Astrocyte (in vitro differentiated cells and primary cell): ENCODE measurements at regions not wholly inside any gene's neighbourhood (a gene's known extent, or its start where the extent isn't known, plus 50 kb on each side); places are given as distances from the start of the nearest gene placed in this dataset.
"Not testable (repeated sequence)": the region's sequence is repeated elsewhere in the genome, so short reads cannot be mapped to it uniquely, and the experiment has no call there.

Source experiments
- DNase-seq: peaks from one replicate; pipeline ENCODE4 v3.0.0-alpha.2; 2010; ENCODE audit warnings: low read depth
- FAIRE-seq: peaks from 2 replicates; lab custom pipeline; 2011; peaks lifted over from hg19 to GRCh38; lab: Jason Lieb, UNC
- H2AFZ ChIP-seq: 2 replicates; pipeline ENCODE4 v1.6.0; 2012; ENCODE audit warnings: low read depth, low read length, inconsistent platforms
- H3K27ac ChIP-seq: 2 replicates; pipeline ENCODE4 v1.5.1; 2011; ENCODE audit warnings: low read depth, low read length, inconsistent platforms
- H3K27me3 ChIP-seq: 2 replicates; pipeline ENCODE4 v1.6.0; 2011; ENCODE audit warnings: low read length, inconsistent platforms; ENCODE audit not compliant: insufficient read depth
- H3K36me3 ChIP-seq: 2 replicates; pipeline ENCODE4 v1.5.1; 2011; ENCODE audit warnings: low read length, inconsistent platforms; ENCODE audit not compliant: insufficient read depth
- H3K4me1 ChIP-seq: 2 replicates; pipeline ENCODE4 v1.5.1; 2011; ENCODE audit warnings: low read length, inconsistent platforms; ENCODE audit not compliant: insufficient read depth
- H3K4me2 ChIP-seq: 2 replicates; pipeline ENCODE4 v1.6.0; 2012; ENCODE audit warnings: low read length, inconsistent platforms
- H3K4me3 ChIP-seq: 2 replicates; pipeline ENCODE4 v1.5.1; 2011; ENCODE audit warnings: low read depth, mild to moderate bottlenecking, low read length, inconsistent platforms; ENCODE audit not compliant: insufficient read depth
- H3K79me2 ChIP-seq: 2 replicates; pipeline ENCODE4 v1.6.0; 2012; ENCODE audit warnings: mild to moderate bottlenecking, low read length, inconsistent platforms; ENCODE audit not compliant: insufficient read depth
- H3K9ac ChIP-seq: 2 replicates; pipeline ENCODE4 v1.6.0; 2012; ENCODE audit warnings: mild to moderate bottlenecking, low read length, inconsistent platforms
- H3K9me3 ChIP-seq: 2 replicates; pipeline ENCODE4 v1.5.1; 2012; ENCODE audit warnings: low read depth, mild to moderate bottlenecking, low read length, inconsistent platforms; ENCODE audit not compliant: insufficient read depth
- H4K20me1 ChIP-seq: 2 replicates; pipeline ENCODE4 v1.6.0; 2012; ENCODE audit warnings: low read length, inconsistent platforms; ENCODE audit not compliant: insufficient read depth
- H3K27ac Mint-ChIP-seq: one replicate; pipeline ENCODE4 v1.8.0; 2021; ENCODE audit warnings: mild to moderate bottlenecking, mixed read lengths; ENCODE audit not compliant: unreplicated experiment
- H3K27me3 Mint-ChIP-seq: one replicate; pipeline ENCODE4 v1.8.0; 2021; ENCODE audit warnings: low read depth, mixed read lengths; ENCODE audit not compliant: unreplicated experiment
- H3K36me3 Mint-ChIP-seq: one replicate; pipeline ENCODE4 v1.8.0; 2021; ENCODE audit warnings: low read depth, mixed read lengths; ENCODE audit not compliant: unreplicated experiment
- H3K4me1 Mint-ChIP-seq: one replicate; pipeline ENCODE4 v1.8.0; 2021; ENCODE audit warnings: low read depth, mixed read lengths; ENCODE audit not compliant: unreplicated experiment
- H3K4me3 Mint-ChIP-seq: one replicate; pipeline ENCODE4 v1.8.0; 2021; ENCODE audit warnings: mild to moderate bottlenecking, moderate library complexity, mixed read lengths; ENCODE audit not compliant: unreplicated experiment
- H3K9me3 Mint-ChIP-seq: one replicate; pipeline ENCODE4 v1.8.0; 2021; ENCODE audit warnings: mild to moderate bottlenecking, mixed read lengths; ENCODE audit not compliant: unreplicated experiment
- EZH2 ChIP-seq: IDR thresholded peaks from 2 replicates; pipeline ENCODE4 v1.6.1; 2012; ENCODE audit warnings: mild to moderate bottlenecking, low read length, inconsistent platforms; ENCODE audit not compliant: insufficient read depth
- TF ChIP-seq, protein P1 (sequence below): IDR thresholded peaks from 2 replicates; pipeline ENCODE4 v1.5.1; 2011; ENCODE audit warnings: low read depth, mild to moderate bottlenecking, inconsistent platforms, low read length, moderate library complexity; ENCODE audit not compliant: insufficient read depth

DNA sequence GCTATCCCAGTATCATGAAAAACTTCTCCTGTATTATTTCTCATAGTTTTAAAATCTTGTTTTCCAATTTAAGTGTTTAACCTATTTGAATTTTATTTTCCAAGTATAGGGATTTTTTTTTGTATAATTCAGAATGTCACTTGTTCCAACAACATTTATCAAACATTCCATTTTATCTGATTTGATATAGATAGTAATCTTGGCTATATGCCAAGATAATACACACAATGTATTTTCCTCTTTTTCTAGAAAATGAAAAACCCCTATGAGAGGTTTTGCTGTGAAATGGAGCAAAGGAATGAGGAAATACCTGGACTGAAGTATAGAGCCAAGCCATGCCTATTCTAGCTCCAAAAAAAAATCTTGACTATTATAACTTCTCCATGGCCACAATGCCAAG, 628.9 kb downstream of the HTR1B start:
- Histone ChIP-seq H3K4me1 (no peaks in the 10 kb centered on the region), H3K4me2 (no peak overlapping the region), H3K4me3 (no peak overlapping the region), H3K9ac (no peak overlapping the region), H3K27ac (no peak overlapping the region), H3K9me3 (no peaks in the 10 kb centered on the region), H3K36me3 (no peaks in the 10 kb centered on the region), H3K27me3 (no peaks in the 10 kb centered on the region), H3K79me2 (no peaks in the 10 kb centered on the region), H2AFZ (no peak overlapping the region), H4K20me1 (no peaks in the 10 kb centered on the region)
- no peak overlapping the region for H3K27ac Mint-ChIP-seq
- TF ChIP-seq, protein P1, sequence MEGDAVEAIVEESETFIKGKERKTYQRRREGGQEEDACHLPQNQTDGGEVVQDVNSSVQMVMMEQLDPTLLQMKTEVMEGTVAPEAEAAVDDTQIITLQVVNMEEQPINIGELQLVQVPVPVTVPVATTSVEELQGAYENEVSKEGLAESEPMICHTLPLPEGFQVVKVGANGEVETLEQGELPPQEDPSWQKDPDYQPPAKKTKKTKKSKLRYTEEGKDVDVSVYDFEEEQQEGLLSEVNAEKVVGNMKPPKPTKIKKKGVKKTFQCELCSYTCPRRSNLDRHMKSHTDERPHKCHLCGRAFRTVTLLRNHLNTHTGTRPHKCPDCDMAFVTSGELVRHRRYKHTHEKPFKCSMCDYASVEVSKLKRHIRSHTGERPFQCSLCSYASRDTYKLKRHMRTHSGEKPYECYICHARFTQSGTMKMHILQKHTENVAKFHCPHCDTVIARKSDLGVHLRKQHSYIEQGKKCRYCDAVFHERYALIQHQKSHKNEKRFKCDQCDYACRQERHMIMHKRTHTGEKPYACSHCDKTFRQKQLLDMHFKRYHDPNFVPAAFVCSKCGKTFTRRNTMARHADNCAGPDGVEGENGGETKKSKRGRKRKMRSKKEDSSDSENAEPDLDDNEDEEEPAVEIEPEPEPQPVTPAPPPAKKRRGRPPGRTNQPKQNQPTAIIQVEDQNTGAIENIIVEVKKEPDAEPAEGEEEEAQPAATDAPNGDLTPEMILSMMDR = no peak
- TF ChIP-seq EZH2 = no peak
- no peaks in the 10 kb centered on the region for H3K9me3 Mint-ChIP-seq
- H3K4me3 Mint-ChIP-seq = no peak overlapping the region
- no peaks in the 10 kb centered on the region for H3K4me1 Mint-ChIP-seq
- no peaks in the 10 kb centered on the region for H3K27me3 Mint-ChIP-seq
- FAIRE-seq (no peak), DNase-seq (no peak)
- no peaks in the 10 kb centered on the region for H3K36me3 Mint-ChIP-seq

DNA sequence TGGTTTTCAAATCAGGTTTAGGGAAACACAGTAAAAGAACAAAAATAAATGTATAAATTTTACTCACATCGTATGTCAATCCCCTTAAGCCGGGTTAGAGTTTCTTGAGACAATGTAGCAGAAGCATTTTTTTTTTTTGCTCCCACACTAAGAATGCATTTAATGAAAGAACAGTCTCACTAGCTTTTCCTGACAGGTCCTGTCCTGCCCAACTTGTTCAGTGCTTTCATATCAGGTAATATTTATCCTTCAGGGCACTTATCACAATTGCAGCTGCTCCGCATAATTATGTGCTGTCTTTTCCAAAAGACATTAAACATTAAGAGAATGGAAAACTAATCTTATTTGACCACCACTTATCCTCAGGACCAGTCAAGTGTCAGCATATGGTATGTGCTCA, 632.0 kb downstream of the HTR1B start:
- Histone ChIP-seq H4K20me1 (no peaks in the 10 kb centered on the region), H3K9me3 (no peaks in the 10 kb centered on the region), H3K4me2 (no peak overlapping the region), H3K27me3 (no peaks in the 10 kb centered on the region), H3K36me3 (no peaks in the 10 kb centered on the region), H3K79me2 (no peaks in the 10 kb centered on the region), H3K27ac (no peak overlapping the region), H3K9ac (no peak overlapping the region), H3K4me1 (no peaks in the 10 kb centered on the region), H3K4me3 (no peak overlapping the region), H2AFZ (no peak overlapping the region)
- DNase-seq = no peak
- no peak overlapping the region for H3K27ac Mint-ChIP-seq
- no peak for FAIRE-seq
- no peaks in the 10 kb centered on the region for H3K4me1 Mint-ChIP-seq
- TF ChIP-seq EZH2 = no peak
- TF ChIP-seq, protein P1 = no peak
- peaks cover 2% of the 10 kb centered on the region for H3K9me3 Mint-ChIP-seq
- no peaks in the 10 kb centered on the region for H3K36me3 Mint-ChIP-seq
- H3K27me3 Mint-ChIP-seq = no peaks in the 10 kb centered on the region
- no peak overlapping the region for H3K4me3 Mint-ChIP-seq

DNA sequence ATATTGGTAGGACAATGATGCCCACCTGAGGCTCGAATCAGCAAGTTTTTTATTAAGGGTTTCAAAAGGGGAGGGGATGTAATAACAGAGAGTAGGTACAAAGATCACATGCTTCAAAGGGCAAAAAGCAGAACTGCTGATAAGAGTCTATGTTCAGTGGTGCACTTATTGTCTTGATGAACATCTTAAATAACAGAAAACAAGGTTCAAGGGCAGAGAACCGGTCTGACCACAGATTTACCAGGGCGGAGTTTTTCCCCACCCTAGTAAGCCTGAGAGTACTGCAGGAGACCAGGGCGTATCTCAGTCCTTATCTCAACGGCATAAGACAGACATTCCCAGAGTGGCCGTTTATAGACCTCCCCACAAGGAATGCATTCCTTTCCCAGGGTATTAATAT, 639.7 kb downstream of the HTR1B start:
- DNase-seq, H3K4me2 ChIP-seq, H3K4me1 ChIP-seq, H3K79me2 ChIP-seq, H4K20me1 ChIP-seq, H3K27ac ChIP-seq, H3K36me3 Mint-ChIP-seq, H3K36me3 ChIP-seq, H3K4me3 ChIP-seq, H3K9ac ChIP-seq, H3K4me1 Mint-ChIP-seq, H3K27me3 Mint-ChIP-seq, H3K27ac Mint-ChIP-seq, H3K4me3 Mint-ChIP-seq, FAIRE-seq, H3K9me3 ChIP-seq, H2AFZ ChIP-seq, H3K27me3 ChIP-seq: not testable (repeated sequence)
- H3K9me3 Mint-ChIP-seq = peaks cover 17% of the 10 kb centered on the region
